ENCODE measurements at regions not wholly inside any gene's neighbourhood (a gene's known extent, or its start where the extent isn't known, plus 50 kb on each side); places are given as distances from the start of the nearest gene placed in this dataset.
"Not testable (repeated sequence)": the region's sequence is repeated elsewhere in the genome, so short reads cannot be mapped to it uniquely, and the experiment has no call there.

DNA sequence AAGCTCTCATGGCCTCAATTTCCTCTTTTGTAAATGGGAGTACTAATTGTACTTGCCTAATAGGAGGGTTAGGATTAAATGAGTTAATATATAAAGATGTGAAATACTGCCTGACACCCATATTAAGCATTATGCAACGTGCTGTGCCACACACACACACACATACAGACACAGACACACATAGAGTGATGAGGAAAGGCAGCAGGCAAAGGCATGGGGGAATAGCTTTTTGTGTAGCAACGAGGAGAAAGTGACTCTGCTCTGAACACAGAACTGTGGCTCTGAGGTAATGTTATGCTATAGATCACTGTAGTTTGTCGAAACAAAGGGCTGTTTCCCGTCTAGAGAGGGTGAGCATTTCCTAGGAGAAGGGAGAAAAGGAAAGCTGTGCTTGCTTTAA lies 233.3 kb upstream of the SLCO3A1 start:
- DNase-seq (ENCODE audit: low read depth) = no peak

GRCh38 chr15:91622235-91622634 lies 231.3 kb upstream of the SLCO3A1 start:
- no peak for DNase-seq (ENCODE audit: low read depth)

DNA sequence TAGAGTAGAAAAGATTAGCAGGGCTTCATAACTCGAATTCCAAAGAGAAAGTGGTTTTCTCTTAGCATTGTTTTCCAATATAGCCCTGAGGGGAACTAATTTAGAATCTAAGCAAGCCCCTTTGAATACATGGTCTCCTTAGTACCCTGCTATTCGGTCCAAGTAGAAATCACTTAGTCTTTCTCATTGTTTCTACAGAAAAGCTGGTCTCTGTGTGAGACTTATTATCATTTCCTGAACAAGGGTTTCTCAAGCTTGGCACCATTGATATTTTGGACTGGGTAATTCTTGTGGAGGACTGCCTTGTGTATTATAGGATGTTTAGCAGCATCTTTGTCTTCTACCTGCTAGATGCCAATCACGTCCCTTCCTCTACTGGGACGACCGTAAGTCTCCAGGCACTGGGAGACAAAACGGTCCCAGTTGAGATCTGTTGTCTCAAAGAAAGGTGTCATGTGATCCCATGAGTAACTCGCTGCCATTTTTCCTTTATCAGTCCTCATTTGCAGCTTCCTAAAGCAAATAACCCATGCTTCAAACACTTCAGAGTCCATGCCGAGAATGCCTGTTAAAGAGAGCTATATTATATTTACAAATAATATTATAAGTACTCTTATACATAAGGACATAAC lies 230.7 kb upstream of the SLCO3A1 start:
- DNase-seq (ENCODE audit: low read depth) = no peak

DNA sequence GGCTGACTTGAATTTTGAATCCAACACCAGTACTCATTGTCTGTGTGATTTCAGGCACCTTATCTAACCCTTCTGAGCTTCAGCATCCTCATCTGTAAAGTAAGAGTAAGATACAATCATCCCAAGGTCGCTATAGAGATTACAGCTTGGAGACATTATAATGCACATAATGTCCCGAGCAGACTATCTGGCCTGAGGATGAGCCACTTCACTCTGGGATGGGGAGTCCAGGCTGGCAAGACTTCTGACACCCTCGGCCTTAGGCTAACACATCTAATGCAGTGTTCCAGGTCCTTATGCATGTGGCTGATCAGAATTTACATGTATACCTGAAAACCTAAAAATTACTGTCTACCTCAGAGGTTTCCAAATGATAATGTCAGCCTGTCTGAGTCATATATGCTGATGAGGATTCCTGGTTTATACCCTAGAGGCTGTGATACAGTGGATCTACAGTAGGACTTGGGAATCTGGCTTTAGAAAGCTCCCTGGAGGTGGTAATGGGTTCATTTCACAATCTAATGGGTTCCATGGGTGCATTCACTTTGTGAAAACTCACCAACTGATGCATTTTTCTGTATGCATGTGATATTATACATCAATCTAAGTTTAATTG lies 229.0 kb upstream of the SLCO3A1 start:
- DNase-seq (ENCODE audit: low read depth) = no peak

DNA sequence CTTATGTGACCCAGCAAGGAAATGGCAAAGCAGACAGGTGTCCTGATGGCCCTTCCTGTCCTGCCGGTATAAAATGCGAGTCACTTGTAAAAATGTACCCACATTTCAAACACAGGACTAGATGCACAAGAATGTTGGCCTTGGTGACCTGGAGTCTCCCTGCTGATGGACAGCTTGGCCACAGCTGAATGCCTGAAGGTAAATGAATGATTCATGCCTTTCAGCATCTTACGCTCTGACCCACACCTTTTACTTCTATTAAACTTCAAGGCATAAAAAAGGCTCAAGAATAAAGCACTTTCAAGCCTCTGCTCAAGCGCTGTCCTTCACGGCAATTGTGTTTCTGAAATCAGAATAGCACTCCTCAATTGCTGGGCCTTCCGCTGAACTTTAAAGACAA lies 228.0 kb upstream of the SLCO3A1 start:
- DNase-seq (ENCODE audit: low read depth) = no peak

DNA sequence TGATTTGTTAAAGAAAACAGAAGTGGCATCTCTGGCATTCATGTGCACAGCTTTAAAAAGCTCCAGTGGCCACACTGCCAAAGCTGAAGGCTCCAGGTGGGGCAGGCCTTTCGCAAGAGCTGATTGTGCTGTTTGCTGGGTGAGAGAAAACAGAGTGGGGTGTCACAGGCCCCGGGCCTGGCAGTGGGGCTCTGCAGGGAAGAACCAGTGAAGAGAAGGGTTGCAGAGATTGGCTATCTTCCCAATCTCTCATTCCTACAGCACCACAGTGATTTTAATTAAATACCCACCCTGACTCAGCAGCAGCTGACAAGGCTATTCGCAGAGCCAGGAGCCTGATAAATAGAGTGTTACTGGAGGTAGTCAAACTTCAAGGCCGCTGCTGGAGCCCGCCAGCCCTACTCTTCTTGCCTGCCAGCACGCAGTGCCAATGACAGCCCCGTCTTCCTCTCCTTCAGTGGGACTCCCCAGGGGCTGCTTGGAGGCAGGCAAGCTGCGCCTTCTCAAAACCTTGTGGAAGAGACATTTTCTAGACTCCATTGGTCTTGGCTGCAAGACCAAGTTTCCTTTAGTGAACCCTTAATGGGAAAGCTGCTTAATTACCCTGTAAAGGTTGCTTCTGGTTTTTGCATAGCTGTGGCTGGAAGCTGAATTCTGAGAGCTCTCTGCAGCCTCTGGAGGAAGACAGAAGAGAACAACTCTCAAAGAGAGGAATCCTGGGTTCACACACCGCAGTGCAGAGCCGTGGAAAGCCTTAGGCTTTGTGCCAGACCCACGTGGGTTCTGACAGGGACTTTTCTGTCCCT lies 225.8 kb upstream of the SLCO3A1 start:
- DNase-seq (ENCODE audit: low read depth) = no peak

DNA sequence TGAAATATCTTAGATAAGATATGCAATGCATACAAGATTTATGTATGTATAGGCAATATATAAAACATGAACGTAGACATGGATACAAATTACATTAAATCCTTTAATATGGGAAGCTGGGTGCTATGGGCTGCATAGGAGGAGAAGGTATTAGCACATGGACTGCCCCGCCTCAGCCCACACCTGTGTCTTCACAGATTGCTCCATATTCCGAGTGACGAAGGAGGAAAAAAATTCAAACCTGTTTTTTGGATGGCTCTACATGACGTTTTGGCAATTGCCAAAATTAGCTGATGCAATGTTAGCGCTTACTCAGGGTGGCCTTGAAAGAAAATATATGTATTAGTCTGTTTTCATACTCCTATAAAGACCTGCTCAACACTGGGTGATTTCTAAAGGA lies 223.4 kb upstream of the SLCO3A1 start:
- DNase-seq (ENCODE audit: low read depth) = no peak

GRCh38 chr15:91632176-91632575 lies 221.3 kb upstream of the SLCO3A1 start:
- no peak for DNase-seq (ENCODE audit: low read depth)

DNA sequence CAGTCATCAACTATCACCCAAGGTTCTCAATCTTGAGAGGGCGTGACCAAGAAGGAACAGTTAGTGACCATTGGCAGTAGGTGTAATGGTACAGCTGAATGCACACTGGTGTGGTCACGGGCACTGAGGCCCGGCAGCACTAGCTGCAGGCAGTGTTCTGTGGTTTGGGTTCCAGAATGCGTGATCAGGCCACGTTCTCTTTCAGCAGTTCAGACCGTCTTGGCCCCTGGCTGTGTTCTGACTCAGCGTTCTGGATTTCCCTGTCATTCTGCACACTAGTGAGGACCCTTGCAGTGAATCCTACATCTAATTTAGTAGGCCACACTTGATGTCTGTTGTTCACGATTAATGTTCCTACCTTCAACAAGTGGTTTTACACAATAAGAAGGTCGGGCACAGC lies 220.5 kb upstream of the SLCO3A1 start:
- DNase-seq (ENCODE audit: low read depth) = no peak

DNA sequence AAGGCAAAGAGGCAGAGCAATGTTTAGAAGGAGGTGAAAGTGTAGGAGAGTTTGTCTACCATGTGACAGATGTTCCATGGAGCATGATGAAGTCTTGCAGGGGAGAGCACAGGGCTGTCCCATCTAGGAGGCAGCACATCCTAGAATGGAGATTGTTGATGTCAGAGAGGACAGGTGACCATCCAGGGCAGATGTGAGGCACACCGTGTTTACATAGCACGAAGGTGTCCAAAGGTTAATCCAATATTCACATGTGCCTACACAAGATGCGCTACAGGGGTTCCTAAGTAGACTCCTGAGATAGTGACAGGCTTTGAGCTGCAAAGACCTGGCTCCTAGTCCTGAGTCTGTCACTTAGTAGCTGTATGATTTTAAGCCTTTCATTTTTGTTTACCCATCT lies 219.3 kb upstream of the SLCO3A1 start:
- no peak for DNase-seq (ENCODE audit: low read depth)

DNA sequence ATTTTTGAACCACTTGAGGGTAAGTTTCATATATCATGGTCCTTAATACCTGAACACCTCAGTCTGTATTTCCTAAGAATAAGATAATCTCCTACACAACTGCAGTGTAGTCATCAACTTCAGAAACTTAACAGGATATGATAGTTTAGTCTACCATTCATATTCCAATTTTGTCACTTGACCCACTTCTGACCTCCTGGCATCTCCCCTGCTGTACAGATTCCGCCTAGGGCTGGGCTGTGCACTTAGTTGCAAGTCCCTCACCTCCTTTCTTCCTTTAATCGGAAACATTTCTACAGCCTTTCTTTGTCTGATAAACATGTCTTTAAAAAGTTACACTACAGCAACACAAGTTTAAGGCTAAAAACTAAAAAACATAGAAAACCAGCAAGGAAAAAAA lies 218.4 kb upstream of the SLCO3A1 start:
- no peak for DNase-seq (ENCODE audit: low read depth)

DNA sequence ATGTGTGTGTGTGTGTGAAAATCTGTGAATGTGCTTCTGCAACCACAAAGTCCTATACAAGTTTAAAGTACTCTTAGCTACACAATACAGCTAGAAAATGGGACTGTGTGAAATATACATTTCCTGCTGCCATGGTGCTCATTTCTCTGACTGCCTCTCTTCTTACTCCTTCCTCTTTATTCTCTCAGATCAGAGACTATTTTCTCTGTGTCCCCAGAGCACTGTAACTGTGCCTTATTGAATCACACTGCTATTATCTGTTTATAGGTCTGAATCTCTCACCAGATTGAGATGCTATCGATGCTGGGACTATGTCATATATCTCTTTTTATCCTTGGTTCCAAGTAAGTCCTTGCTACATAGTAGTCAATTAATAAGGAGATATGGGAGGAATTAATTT lies 217.9 kb upstream of the SLCO3A1 start:
- DNase-seq (ENCODE audit: low read depth) = no peak

GRCh38 chr15:91649016-91649415 lies 204.5 kb upstream of the SLCO3A1 start:
- no peak for DNase-seq (ENCODE audit: low read depth)

- DNase-seq (ENCODE audit: low read depth) = no peak
Measured at GRCh38 chr15:91649831-91650321, 203.6 kb upstream of the SLCO3A1 start.

GRCh38 chr15:91651251-91651650 lies 202.3 kb upstream of the SLCO3A1 start:
- no peak for DNase-seq (ENCODE audit: low read depth)

DNA sequence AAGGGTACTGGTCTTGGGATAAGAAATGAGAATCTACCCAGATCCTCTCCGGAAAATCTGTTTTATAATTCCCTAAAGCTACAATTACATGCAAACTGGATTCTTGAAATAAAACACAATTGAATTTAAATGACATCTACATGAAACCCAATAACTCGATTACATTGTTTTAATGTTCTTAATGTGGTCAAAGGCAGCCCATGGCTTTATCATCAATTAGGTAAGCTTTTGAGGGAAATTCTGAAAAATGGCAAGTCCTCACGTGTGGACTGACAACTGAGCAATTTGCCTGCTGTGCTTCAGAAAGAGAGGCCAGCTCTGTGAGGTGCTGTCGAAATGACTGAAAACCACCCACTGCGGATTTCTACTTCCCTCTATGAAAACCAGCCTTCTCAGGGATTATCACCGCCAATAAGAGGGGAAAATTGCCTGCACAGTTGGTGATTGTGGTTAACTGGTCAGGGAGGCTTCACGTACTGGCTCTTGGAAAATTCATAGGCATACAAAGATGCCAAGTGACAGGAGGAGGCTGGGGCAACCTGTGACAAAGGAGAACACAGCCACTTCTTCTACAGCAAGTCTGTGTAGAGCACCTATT lies 200.8 kb upstream of the SLCO3A1 start:
- DNase-seq (ENCODE audit: low read depth) = no peak

DNA sequence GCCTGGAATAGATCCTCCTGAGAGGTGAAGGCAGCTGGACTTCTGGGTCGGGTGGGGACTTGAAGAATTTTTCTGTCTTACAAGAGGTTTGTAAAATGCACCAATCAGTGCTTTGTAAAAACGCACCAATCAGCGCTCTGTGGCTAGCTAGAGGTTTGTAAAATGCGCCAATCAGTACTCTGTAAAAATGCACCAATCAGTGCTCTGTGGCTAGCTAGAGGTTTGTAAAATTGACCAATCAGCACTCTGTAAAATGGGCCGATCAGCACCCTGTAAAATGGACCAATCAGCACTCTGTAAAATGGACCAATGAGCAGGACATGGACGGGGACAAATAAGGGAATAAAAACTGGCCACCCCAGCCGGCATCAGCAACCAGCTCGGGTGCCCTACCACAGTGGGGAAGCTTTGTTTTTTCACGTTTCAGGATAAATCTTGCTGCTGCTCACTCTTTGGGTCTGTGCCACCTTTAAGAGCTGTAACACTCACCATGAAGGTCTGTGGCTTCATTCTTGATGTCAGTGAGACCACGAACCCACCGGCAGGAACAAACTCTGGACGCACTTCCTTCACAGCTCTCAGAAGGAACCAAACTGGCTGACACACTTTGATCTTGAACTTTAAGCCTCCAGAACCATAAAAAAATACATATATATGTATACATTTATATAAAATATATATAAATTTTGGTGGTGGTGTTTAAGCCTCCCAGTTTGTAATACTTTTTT lies 197.8 kb upstream of the SLCO3A1 start:
- not testable (repeated sequence) for DNase-seq (ENCODE audit: low read depth)

GRCh38 chr15:91660174-91660649 lies 193.3 kb upstream of the SLCO3A1 start:
- no peak for DNase-seq (ENCODE audit: low read depth)

DNA sequence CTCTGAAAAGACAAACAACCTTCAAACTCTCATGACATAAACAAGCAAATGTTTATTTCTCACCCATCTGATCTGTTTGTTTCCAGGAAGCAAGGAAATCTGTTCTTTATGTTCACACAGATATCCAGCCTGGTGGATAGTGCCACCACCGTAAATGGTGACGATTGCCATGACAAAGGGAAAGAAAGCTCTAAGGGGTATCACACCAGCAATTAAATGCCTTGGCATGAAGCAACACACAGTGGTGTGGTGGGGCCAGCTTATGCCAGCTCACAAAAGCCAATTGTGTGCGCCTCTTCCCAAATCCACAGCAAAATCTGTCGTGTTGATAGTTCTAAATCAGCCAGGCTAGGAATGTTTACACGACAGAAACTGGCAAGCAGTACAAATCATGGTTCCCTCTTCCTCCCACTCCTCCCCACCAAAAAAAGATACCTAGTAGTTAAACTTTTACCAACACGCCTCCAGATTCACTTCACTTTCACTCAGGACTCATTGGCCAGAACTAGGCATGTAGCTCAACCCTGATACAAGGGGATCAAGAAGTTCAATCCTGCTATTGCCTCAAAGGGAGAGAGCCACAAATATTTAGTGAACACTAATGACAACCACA lies 189.2 kb upstream of the SLCO3A1 start:
- DNase-seq (ENCODE audit: low read depth) = no peak

GRCh38 chr15:91665212-91665611 lies 188.3 kb upstream of the SLCO3A1 start:
- DNase-seq (ENCODE audit: low read depth) = no peak

DNA sequence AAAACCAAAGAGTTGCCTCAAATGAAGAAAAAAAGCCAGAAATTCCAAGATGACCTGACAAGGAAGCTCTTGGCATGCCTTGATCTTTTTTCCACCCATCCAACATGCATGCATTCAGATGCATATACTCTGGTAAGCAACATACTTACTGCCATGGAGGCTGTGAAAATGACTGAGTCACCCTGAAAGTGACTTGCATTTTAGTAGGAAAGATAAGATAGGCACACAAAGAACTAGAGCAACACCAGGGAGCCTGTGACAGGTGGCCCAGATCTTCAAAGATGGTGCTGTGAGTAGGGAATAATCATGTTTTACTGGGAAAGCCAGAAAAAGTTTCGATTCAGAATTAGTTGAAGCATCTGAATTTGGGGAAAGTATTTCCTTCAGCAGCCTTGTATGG lies 185.1 kb upstream of the SLCO3A1 start:
- no peak for DNase-seq (ENCODE audit: low read depth)

DNA sequence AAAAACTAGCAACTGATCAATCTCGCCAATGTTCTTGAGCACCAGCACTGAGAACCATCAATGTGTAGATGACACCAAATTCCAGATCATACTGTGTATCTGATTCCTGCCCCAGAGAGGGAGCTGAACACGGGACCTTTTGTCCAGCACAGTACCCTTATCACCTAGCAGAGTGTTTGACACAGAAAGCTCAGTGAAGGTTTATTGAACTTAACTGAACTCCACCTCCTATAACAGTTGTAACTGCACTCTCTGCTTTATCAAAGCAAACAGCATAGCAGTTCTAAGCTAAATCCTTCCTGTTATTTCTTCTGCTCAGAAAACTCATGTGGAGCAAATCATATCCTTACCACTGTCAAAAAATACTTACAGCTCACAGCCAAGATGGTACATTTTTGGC lies 183.4 kb upstream of the SLCO3A1 start:
- DNase-seq (ENCODE audit: low read depth) = no peak
